K562 (cell line): ENCODE measurements at regions not wholly inside any gene's neighbourhood (a gene's known extent, or its start where the extent isn't known, plus 50 kb on each side); places are given as distances from the start of the nearest gene placed in this dataset.

Experiments
- ATAC-seq: fragments of 200-7000 bp; cut with Tn5 transposase; 3 replicates; pipeline ENCODE4 v1.9.1; 2020; ENCODE audit warnings: moderate library complexity
- BruUV-seq: library from RNA; stranded (reverse); fragments of 400-500 nt; replicated peaks from 2 replicates; lab custom pipeline; 2021; lab: Mats Ljungman, UMichigan
- CTCF ChIA-PET: fragments of 300-600 bp; formaldehyde crosslinking; extraction: SDS; loops from one replicate; lab custom pipeline; 2021; ENCODE audit warnings: low intra/inter-chr PET ratio; lab: Yijun Ruan, JAX
- POLR2A ChIA-PET: fragments of 300-600, 350-650 bp; sonication (Branson Sonifier 250); formaldehyde crosslinking; extraction: SDS; loops from one replicate; lab custom pipeline; 2021; ENCODE audit warnings: antibody characterized with exemption, inconsistent platforms; lab: Yijun Ruan, JAX
- DNase-seq, 4 experiments: peaks; one replicate each; pipeline versions ENCODE4 v3.0.0 to v3.0.0-alpha.2; 2011 to 2018; ENCODE audit warnings: low spot score in 3 of 4, mixed read lengths in 3 of 4; ENCODE audit errors: extremely low read depth in 1 of 4
- FAIRE-seq: peaks from 2 replicates; lab custom pipeline; 2011; peaks lifted over from hg19 to GRCh38; lab: Jason Lieb, UNC
- H2AFZ ChIP-seq: 2 replicates; pipeline ENCODE4 v1.6.0; 2011; ENCODE audit warnings: low read depth, low read length, control low read depth, inconsistent platforms
- H3K27ac ChIP-seq: fragments of 200-600 bp; 3 replicates; pipeline ENCODE4 v1.8.0; 2011; ENCODE audit warnings: low read depth, mild to moderate bottlenecking, control low read depth, inconsistent platforms, low read length, moderate library complexity, mixed read lengths; ENCODE audit errors: extremely low read depth
- H3K27me3 ChIP-seq, 2 experiments: fragments of 300-600 bp in 1 of 2; 2 replicates in 1 of 2; 3 replicates in 1 of 2; pipeline versions ENCODE4 v1.6.0 to v1.8.0; 2011; ENCODE audit warnings: inconsistent platforms in 2 of 2, low read length in 2 of 2, mild to moderate bottlenecking in 1 of 2, mixed read lengths in 1 of 2, moderate library complexity in 1 of 2; ENCODE audit not compliant: control insufficient read depth in 2 of 2, insufficient read depth in 2 of 2
- H3K36me3 ChIP-seq: fragments of 300-600 bp; 3 replicates; pipeline ENCODE4 v1.8.0; 2011; ENCODE audit warnings: mild to moderate bottlenecking, low read length, inconsistent platforms; ENCODE audit not compliant: control insufficient read depth, insufficient read depth
- H3K4me1 ChIP-seq, 2 experiments: fragments of 200-600 bp in 1 of 2; replicated peaks in 1 of 2; 2 replicates in 1 of 2; 3 replicates in 1 of 2; pipeline versions ENCODE4 v1.5.1 to v1.8.0; 2011; ENCODE audit warnings: inconsistent platforms in 2 of 2, low read length in 2 of 2, mild to moderate bottlenecking in 1 of 2, mixed read lengths in 1 of 2, moderate library complexity in 1 of 2; ENCODE audit not compliant: control insufficient read depth in 2 of 2, insufficient read depth in 2 of 2
- H3K4me2 ChIP-seq: 2 replicates; pipeline ENCODE4 v1.6.1; 2011; ENCODE audit warnings: low read length, control low read depth, inconsistent platforms, mixed read lengths; ENCODE audit not compliant: insufficient read depth
- H3K4me3 ChIP-seq: fragments of 200-600 bp; sonication (generic), shearing (Covaris generic); 2 replicates; pipeline ENCODE4 v1.5.1; 2016; ENCODE audit warnings: control low read depth, inconsistent platforms
- H3K79me2 ChIP-seq: fragments of 200-600 bp; 3 replicates; pipeline ENCODE4 v1.8.0; 2011; ENCODE audit warnings: low read length, inconsistent platforms; ENCODE audit not compliant: control insufficient read depth, insufficient read depth
- H3K9ac ChIP-seq, 2 experiments: 2 replicates each; pipeline versions ENCODE4 v1.6.0 to v1.6.1; 2011; ENCODE audit warnings: low read depth in 2 of 2, low read length in 2 of 2, control low read depth in 1 of 2, inconsistent platforms in 1 of 2, mild to moderate bottlenecking in 1 of 2, mixed read lengths in 1 of 2; ENCODE audit not compliant: insufficient read depth in 1 of 2
- H3K9me1 ChIP-seq: one replicate; pipeline ENCODE4 v1.6.0; 2011; ENCODE audit warnings: inconsistent platforms, mild to moderate bottlenecking, low read length, moderate library complexity; ENCODE audit not compliant: control insufficient read depth, insufficient read depth
- H3K9me3 ChIP-seq: replicated peaks from 2 replicates; pipeline ENCODE4 v1.5.1; 2011; ENCODE audit warnings: low read depth, low read length, inconsistent platforms; ENCODE audit not compliant: control insufficient read depth, insufficient read depth
- H4K20me1 ChIP-seq: replicated peaks from 2 replicates; pipeline ENCODE4 v1.6.1; 2011; ENCODE audit warnings: low read length, inconsistent platforms, mixed read lengths; ENCODE audit not compliant: control insufficient read depth, insufficient read depth
- CBFA2T3 ChIP-seq: fragments of 450-650 bp; IDR thresholded peaks from 2 replicates; pipeline ENCODE4 v1.6.1; 2017
- FOXA1 ChIP-seq: fragments of 450-650 bp; IDR thresholded peaks from 2 replicates; pipeline ENCODE4 v1.6.1; 2016; ENCODE audit warnings: mild to moderate bottlenecking, borderline replicate concordance
- GABPB1 ChIP-seq: sonication (generic); formaldehyde crosslinking; IDR thresholded peaks from 2 replicates; pipeline ENCODE4 v1.8.0; 2022; ENCODE audit warnings: mild to moderate bottlenecking, missing genetic modification reagents
- HNRNPLL ChIP-seq: fragments of 200-400 bp; formaldehyde crosslinking; IDR thresholded peaks from 2 replicates; pipeline ENCODE4 v1.6.1; 2017; ENCODE audit warnings: low read length, low read depth, mild to moderate bottlenecking; ENCODE audit not compliant: poor library complexity, severe bottlenecking
- ILK ChIP-seq: fragments of 450-650 bp; IDR thresholded peaks from 2 replicates; pipeline ENCODE4 v1.6.1; 2016; ENCODE audit warnings: missing genetic modification characterization, low read depth, mild to moderate bottlenecking, missing compliant biosample characterization, moderate library complexity, borderline replicate concordance
- L3MBTL2 ChIP-seq: fragments of 450-650 bp; IDR thresholded peaks from 2 replicates; pipeline ENCODE4 v1.6.1; 2016; ENCODE audit warnings: mild to moderate bottlenecking, moderate library complexity
- NCOA6 ChIP-seq: fragments of 450-650 bp; IDR thresholded peaks from 2 replicates; pipeline ENCODE4 v1.6.1; 2017; ENCODE audit warnings: mild to moderate bottlenecking
- OTX1 ChIP-seq: fragments of 450-650 bp; formaldehyde crosslinking; IDR thresholded peaks from 2 replicates; pipeline ENCODE4 v1.4.0; 2022; ENCODE audit warnings: mild to moderate bottlenecking
- POLR2AphosphoS2 ChIP-seq: IDR thresholded peaks from 2 replicates; pipeline ENCODE4 v1.6.1; 2012; ENCODE audit warnings: low read length, improper control_type of control experiment
- PTTG1 ChIP-seq: fragments of 450-650 bp; IDR thresholded peaks from 2 replicates; pipeline ENCODE4 v1.6.1; 2016; ENCODE audit warnings: low read depth, mild to moderate bottlenecking, missing genetic modification characterization, missing compliant biosample characterization
- ZNF239 ChIP-seq: fragments of 250-450 bp; sonication (Bioruptor Pico); IDR thresholded peaks from 2 replicates; pipeline ENCODE4 v1.4.0; 2020; ENCODE audit warnings: mild to moderate bottlenecking
- ZNF408 ChIP-seq: fragments of 250-450 bp; sonication (Bioruptor Pico); IDR thresholded peaks from 2 replicates; pipeline ENCODE4 v1.4.0; 2020; ENCODE audit warnings: low read depth, mild to moderate bottlenecking, moderate library complexity
- ZNF584 ChIP-seq: fragments of 200-800 bp; sonication (Bioruptor generic); IDR thresholded peaks from 2 replicates; pipeline ENCODE4 v1.6.1; 2016; ENCODE audit warnings: low read depth, mild to moderate bottlenecking, missing genetic modification characterization, missing compliant biosample characterization
- WGBS: fragments of 100-300 bp; shearing (Covaris generic); methylation state at CpG from one replicate; pipeline ENCODE4 v1.1.6; 2016; ENCODE audit warnings: low coverage, mixed read lengths; ENCODE audit not compliant: insufficient coverage; ENCODE audit errors: missing lambda C conversion rate; 5-methylcytosine and 5-hydroxymethylcytosine counted together
- in situ Hi-C: fragments of 300-500 bp; cut with MboI; formaldehyde crosslinking; loops from 4 replicates; pipeline ENCODE4 v1.15.0; 2018; ENCODE audit warnings: inconsistent platforms, mixed read lengths
- intact Hi-C: fragments of 100-400 bp; cut with micrococcal nuclease; formaldehyde crosslinking; loops from 2 replicates; pipeline ENCODE4 v1.14.2; 2022
- TF ChIP-seq, protein P1 (sequence below): IDR thresholded peaks from 2 replicates; pipeline ENCODE4 v1.6.1; 2016; ENCODE audit warnings: missing genetic modification characterization, missing compliant biosample characterization

DNA sequence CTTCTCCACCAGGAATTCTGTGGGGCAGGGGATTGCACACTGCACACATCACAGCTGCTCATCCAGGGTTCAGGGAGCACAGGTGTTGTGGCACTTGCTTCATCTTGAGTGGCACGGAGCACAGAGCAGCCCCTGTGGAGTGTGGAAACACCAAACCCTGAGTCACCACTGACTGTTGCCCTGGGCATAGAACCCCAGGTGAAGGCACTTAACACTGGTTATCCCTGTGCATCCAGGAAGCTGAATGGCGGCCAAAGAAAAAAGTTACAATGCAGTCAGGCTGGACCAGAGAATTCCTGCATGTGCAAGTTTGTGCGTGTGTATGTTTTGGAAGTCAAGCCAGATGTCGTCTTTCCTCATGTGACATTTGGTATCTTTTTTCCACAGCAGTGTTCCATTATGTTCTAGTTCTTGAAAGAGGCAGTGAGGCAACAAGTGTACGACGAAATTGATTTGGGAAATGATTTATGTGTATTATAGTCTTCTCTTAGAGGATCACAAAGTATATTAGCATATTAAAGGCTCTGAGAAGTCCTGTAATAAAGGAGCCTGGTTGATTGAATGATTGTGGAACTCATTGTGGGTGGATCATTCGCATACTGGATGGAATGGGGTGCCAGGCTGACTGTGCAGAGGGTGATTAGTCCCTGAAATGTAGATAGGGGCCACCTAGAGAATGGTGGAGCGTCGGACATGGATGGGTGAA is 292.3 kb downstream of the TLE3 start:
- TF ChIP-seq ZNF239 (CRISPR knock-in tag) (peak; percentile 90), FOXA1 (no peak)
- POLR2A ChIA-PET, result no interaction called here
- ATAC-seq (no peak), FAIRE-seq (no peak), DNase-seq (no peak)
- BruUV-seq, result no TSS peak
- Histone ChIP-seq H3K9me1 (no peaks in the 10 kb centered on the region), H3K9ac (no peak overlapping the region), H3K36me3 (no peaks in the 10 kb centered on the region), H3K27ac (no peak overlapping the region), H3K9me3 (no peaks in the 10 kb centered on the region), H3K4me2 (no peak overlapping the region), H2AFZ (no peak overlapping the region), H3K27me3 (peaks cover 5 to 34% of the 10 kb centered on the region in 2 experiments; a peak in 3 of 5 replicates), H3K4me3 (no peak overlapping the region), H3K79me2 (no peaks in the 10 kb centered on the region), H4K20me1 (peaks cover 3% of the 10 kb centered on the region), H3K4me1 (no peaks in the 10 kb centered on the region)
- intact Hi-C loops, result no loop called here
- under 1% methylated on average over 9 of the region's 9 CpGs for WGBS
- in situ Hi-C loops, result no loop called here
- CTCF ChIA-PET, result no interaction called here

DNA sequence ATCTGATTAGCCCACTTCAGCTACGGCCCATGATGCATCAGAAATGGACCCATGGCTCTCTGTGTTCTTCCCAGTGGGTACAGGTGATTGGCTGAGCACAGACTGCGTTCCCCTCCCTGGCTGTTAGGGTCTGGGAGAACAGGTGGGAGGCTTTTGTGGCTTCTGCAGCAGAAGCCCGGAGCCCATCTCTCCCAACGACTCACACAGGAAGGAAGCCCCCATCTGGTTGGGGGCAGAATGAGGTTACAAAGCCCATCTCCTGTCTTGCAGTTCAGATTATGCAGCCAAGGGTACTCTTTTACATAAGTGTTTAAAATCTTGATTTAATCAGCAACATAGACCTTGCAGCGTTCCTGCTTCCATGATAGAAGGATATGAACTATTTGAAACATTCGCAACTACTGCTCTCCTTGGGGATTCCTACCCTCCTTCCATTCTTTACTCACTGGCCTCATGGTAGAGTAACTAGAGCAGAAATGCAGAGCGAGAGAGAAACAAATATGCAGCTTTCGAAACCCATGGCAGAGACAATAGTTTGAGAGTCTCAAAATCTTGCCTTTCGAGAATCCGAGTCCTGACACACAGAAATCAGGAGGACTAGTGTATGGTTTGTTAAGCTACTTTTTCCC is 291.3 kb downstream of the TLE3 start:
- H3K4me1 ChIP-seq, result no peaks in the 10 kb centered on the region
- no peak overlapping the region for H3K27ac ChIP-seq
- no TSS peak for BruUV-seq
- H4K20me1 ChIP-seq, result no peaks in the 10 kb centered on the region; the same call in 1 of the 2 replicates
- in situ Hi-C loops, result no loop called here
- DNase-seq (no peak), FAIRE-seq (no peak), ATAC-seq (no peak)
- no peaks in the 10 kb centered on the region for H3K9me3 ChIP-seq
- intact Hi-C loops, result no loop called here
- no peak overlapping the region for H3K9ac ChIP-seq
- peaks cover 5 to 40% of the 10 kb centered on the region in 2 experiments; a peak in 3 of 5 replicates for H3K27me3 ChIP-seq
- CTCF ChIA-PET, result no interaction called here
- no peaks in the 10 kb centered on the region for H3K36me3 ChIP-seq
- H3K4me2 ChIP-seq, result no peak overlapping the region
- no peaks in the 10 kb centered on the region for H3K79me2 ChIP-seq
- no peak overlapping the region for H3K4me3 ChIP-seq
- WGBS, result 0% methylated on average over 10 of the region's 10 CpGs
- no peak overlapping the region for H2AFZ ChIP-seq
- H3K9me1 ChIP-seq, result no peaks in the 10 kb centered on the region
- POLR2A ChIA-PET, result no interaction called here
- TF ChIP-seq GABPB1 (CRISPR knock-in tag) (no peak), ILK (tag) (no peak), L3MBTL2 (no peak), HNRNPLL (no peak), ZNF584 (CRISPR knock-in tag) (no peak), OTX1 (no peak), CBFA2T3 (no peak), POLR2AphosphoS2 (no peak), NCOA6 (no peak), ZNF408 (CRISPR knock-in tag) (no peak), PTTG1 (tag) (no peak)
- TF ChIP-seq, protein P1, sequence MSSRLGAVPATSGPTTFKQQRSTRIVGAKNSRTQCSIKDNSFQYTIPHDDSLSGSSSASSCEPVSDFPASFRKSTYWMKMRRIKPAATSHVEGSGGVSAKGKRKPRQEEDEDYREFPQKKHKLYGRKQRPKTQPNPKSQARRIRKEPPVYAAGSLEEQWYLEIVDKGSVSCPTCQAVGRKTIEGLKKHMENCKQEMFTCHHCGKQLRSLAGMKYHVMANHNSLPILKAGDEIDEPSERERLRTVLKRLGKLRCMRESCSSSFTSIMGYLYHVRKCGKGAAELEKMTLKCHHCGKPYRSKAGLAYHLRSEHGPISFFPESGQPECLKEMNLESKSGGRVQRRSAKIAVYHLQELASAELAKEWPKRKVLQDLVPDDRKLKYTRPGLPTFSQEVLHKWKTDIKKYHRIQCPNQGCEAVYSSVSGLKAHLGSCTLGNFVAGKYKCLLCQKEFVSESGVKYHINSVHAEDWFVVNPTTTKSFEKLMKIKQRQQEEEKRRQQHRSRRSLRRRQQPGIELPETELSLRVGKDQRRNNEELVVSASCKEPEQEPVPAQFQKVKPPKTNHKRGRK (tag), result no peak
